Stomach (tissue), 8 donors: ENCODE measurements at regions not wholly inside any gene's neighbourhood (a gene's known extent, or its start where the extent isn't known, plus 50 kb on each side); places are given as distances from the start of the nearest gene placed in this dataset.

Experiments
- DNase-seq, 2 donors: peaks; one replicate each; pipeline versions ENCODE4 v3.0.0 to v3.0.0-alpha.2; 2013 to 2019
- H3K27ac ChIP-seq, 5 donors: fragments of 200-600 bp in 4 of 5; sonication (generic) in 4 of 5; one replicate each; pipeline ENCODE4 v1.5.1; 2013 to 2019; ENCODE audit warnings: mild to moderate bottlenecking in 1 of 5, moderate library complexity in 1 of 5
- H3K27me3 ChIP-seq, 3 donors: fragments of 200-600 bp; sonication (generic); one replicate each; pipeline ENCODE4 v1.5.1; 2017 to 2019; ENCODE audit warnings: mixed run types in 1 of 3
- H3K36me3 ChIP-seq, 4 donors: fragments of 200-600 bp; sonication (generic); 1 replicate in 3 of 4; 2 replicates in 1 of 4; pipeline ENCODE4 v1.5.1; 2016 to 2019
- H3K4me1 ChIP-seq, 4 donors: fragments of 200-600 bp; sonication (generic); one replicate each; pipeline ENCODE4 v1.5.1; 2016 to 2019
- H3K4me3 ChIP-seq, 4 donors: fragments of 200-600 bp; sonication (generic) in 3 of 4; one replicate each; pipeline ENCODE4 v1.5.1; 2016 to 2019; ENCODE audit warnings: mild to moderate bottlenecking in 1 of 4
- H3K9me3 ChIP-seq, 4 donors: fragments of 200-600 bp; sonication (generic); one replicate each; pipeline ENCODE4 v1.5.1; 2016 to 2019
- CTCF ChIP-seq, 7 experiments: fragments of 450-650 bp in 4 of 7; fragments of 200-600 bp in 3 of 7; sonication (generic) in 3 of 7; IDR thresholded peaks; one replicate each; pipeline ENCODE4 v1.5.1; 2016 to 2019; ENCODE audit warnings: antibody characterized with exemption in 7 of 7, control low read depth in 2 of 7, mild to moderate bottlenecking in 1 of 7
- EP300 ChIP-seq: sonication (generic); formaldehyde crosslinking; IDR thresholded peaks from one replicate; pipeline ENCODE4 v1.6.1; 2017; ENCODE audit warnings: antibody characterized with exemption
- POLR2A ChIP-seq, 4 donors: fragments of 450-650 bp; IDR thresholded peaks; one replicate each; pipeline ENCODE4 v1.6.1; 2016; ENCODE audit warnings: antibody characterized with exemption in 4 of 4, control low read depth in 2 of 4, mild to moderate bottlenecking in 1 of 4, moderate library complexity in 1 of 4
- POLR2AphosphoS5 ChIP-seq, 3 donors: sonication (generic); formaldehyde crosslinking; IDR thresholded peaks; one replicate each; pipeline ENCODE4 v1.6.1; 2016; ENCODE audit warnings: antibody characterized with exemption in 3 of 3
- WGBS, 5 donors: extraction: QIAGEN DNeasy Blood & Tissue Kit in 3 of 5; methylation state at CpG; one replicate each; pipeline versions ENCODE4 v1.1.5 to v1.1.7; 2013 to 2018; 5-methylcytosine and 5-hydroxymethylcytosine counted together
- intact Hi-C: fragments of 100-400 bp; cut with DNase I; formaldehyde crosslinking; loops from one replicate; pipeline ENCODE4 v1.15.1; 2023; ENCODE audit warnings: low total_unique reads
- donor health status: healthy with polysubstance abuse.
- donor health status: Bipolar disorder and iron deficiency.
- donor health status: healthy.

- DNase-seq, result no peak
- Histone ChIP-seq H3K27me3 (no peaks in the 10 kb centered on the region), H3K9me3 (no peaks in the 10 kb centered on the region), H3K27ac (no peak overlapping the region), H3K4me3 (no peak overlapping the region), H3K4me1 (peaks cover 0 to 6% (median 0%) of the 10 kb centered on the region in 4 donors), H3K36me3 (no peaks in the 10 kb centered on the region)
- intact Hi-C loops, result no loop called here
- TF ChIP-seq CTCF (IDR thresholded peaks at IDR 0.05), result no peak
- no peak for TF ChIP-seq POLR2AphosphoS5 (IDR thresholded peaks at IDR 0.05)
- no peak for TF ChIP-seq POLR2A (IDR thresholded peaks at IDR 0.05)
- no peak for TF ChIP-seq EP300
- 59 to 71% (median 61%) methylated on average over 5 of the region's 5 CpGs for WGBS, 5 donors
Observed at GRCh38 chr16:56111100-56111499, 80.2 kb upstream of the GNAO1 start.

DNA sequence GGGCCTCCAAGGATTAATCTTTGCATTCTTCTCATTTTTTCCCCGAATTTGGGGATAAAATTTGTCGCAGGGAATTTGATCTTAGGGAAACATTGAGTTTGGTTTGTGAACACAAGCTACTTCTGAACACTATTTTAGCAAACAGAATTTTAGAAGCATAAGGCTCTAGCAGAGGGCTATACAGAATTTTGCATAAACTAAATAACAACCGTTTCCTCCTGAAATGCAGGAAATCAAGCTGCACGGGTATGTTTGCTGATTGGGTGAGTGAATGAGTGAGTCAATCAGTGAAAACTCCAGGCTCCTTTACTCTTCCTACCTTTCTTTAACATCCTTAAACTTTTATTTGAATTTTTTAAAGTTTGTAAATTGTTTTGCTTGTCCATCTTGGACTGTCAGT lies 81.3 kb upstream of the GNAO1 start:
- Histone ChIP-seq H3K4me1 (peaks cover 0 to 6% (median 0%) of the 10 kb centered on the region in 4 donors), H3K27ac (no peak overlapping the region), H3K36me3 (no peaks in the 10 kb centered on the region), H3K9me3 (no peaks in the 10 kb centered on the region), H3K4me3 (no peak overlapping the region), H3K27me3 (no peaks in the 10 kb centered on the region)
- no peak for DNase-seq
- TF ChIP-seq EP300 (no peak), POLR2AphosphoS5 (IDR thresholded peaks at IDR 0.05) (no peak), CTCF (IDR thresholded peaks at IDR 0.05) (no peak), POLR2A (IDR thresholded peaks at IDR 0.05) (no peak)
- intact Hi-C loops, result no loop called here
- 41 to 47% (median 43%) methylated on average over 4 of the region's 4 CpGs for WGBS, 5 donors

GRCh38 chr16:56109205-56109604 lies 82.1 kb upstream of the GNAO1 start:
- no peaks in the 10 kb centered on the region for H3K36me3 ChIP-seq
- peaks cover 0 to 6% (median 0%) of the 10 kb centered on the region in 4 donors for H3K4me1 ChIP-seq
- no peak for DNase-seq
- no peak overlapping the region for H3K4me3 ChIP-seq
- TF ChIP-seq POLR2A (IDR thresholded peaks at IDR 0.05) (no peak), CTCF (IDR thresholded peaks at IDR 0.05) (no peak)
- H3K27ac ChIP-seq, result no peak overlapping the region
- intact Hi-C loops, result no loop called here
- H3K9me3 ChIP-seq, result no peaks in the 10 kb centered on the region
- no peaks in the 10 kb centered on the region for H3K27me3 ChIP-seq
- 92 to 100% (median 93%) methylated on average over 1 of the region's 1 CpG for WGBS, 5 donors

DNA sequence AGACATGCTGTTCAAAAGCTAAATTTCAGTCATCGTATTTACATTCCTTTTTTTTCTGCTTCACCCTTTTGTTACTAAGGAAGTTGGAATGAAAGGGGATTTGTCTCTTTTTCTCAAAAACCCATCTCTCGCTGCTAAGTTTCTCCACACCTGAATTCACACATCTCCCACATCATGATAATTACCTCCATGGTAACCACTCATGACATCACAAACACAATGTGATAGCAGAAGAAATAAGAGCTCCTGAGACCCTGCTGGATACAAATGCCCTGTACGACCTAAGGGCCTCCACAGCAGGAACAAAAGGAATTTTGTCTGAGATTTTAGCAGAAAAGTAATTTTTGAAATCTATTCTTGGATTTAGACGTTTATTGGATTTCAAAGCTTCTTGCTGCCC lies 82.6 kb upstream of the GNAO1 start:
- DNase-seq, result peak in 1 of 2 donors; percentile 11
- no peak overlapping the region for H3K4me3 ChIP-seq
- intact Hi-C loops, result no loop called here
- no peak overlapping the region for H3K27ac ChIP-seq
- no peaks in the 10 kb centered on the region for H3K36me3 ChIP-seq
- TF ChIP-seq POLR2A (IDR thresholded peaks at IDR 0.05) (no peak), EP300 (no peak), POLR2AphosphoS5 (IDR thresholded peaks at IDR 0.05) (no peak), CTCF (IDR thresholded peaks at IDR 0.05) (no peak)
- H3K9me3 ChIP-seq, result no peaks in the 10 kb centered on the region
- H3K4me1 ChIP-seq, result peaks cover 0 to 6% (median 0%) of the 10 kb centered on the region in 4 donors
- WGBS, 5 donors, result 46 to 51% (median 48%) methylated on average over 4 of the region's 4 CpGs
- no peaks in the 10 kb centered on the region for H3K27me3 ChIP-seq
